GM18873 (cell line): ENCODE measurements at regions not wholly inside any gene's neighbourhood (a gene's known extent, or its start where the extent isn't known, plus 50 kb on each side); places are given as distances from the start of the nearest gene placed in this dataset.

Source experiments
- ATAC-seq: cut with Tn5 transposase; IDR thresholded peaks from one replicate; pipeline ENCODE4 v1.9.1; 2021; ENCODE audit warnings: mild to moderate bottlenecking, moderate library complexity, moderate number of reproducible peaks; ENCODE audit not compliant: unreplicated experiment, low FRiP score

GRCh38 chr18:78670778-78671391 lies 308.7 kb upstream of the SALL3 start:
- ATAC-seq = no peak

GRCh38 chr18:78671551-78671950 lies 308.1 kb upstream of the SALL3 start:
- no peak for ATAC-seq

GRCh38 chr18:78672862-78673446 lies 306.7 kb upstream of the SALL3 start:
- ATAC-seq = no peak

GRCh38 chr18:78673516-78674321 lies 305.9 kb upstream of the SALL3 start:
- ATAC-seq = no peak

GRCh38 chr18:78675231-78675630 lies 304.4 kb upstream of the SALL3 start:
- ATAC-seq = no peak

- ATAC-seq = no peak
Observed at GRCh38 chr18:78676622-78677482, 302.8 kb upstream of the SALL3 start.

GRCh38 chr18:78677483-78678317 lies 301.9 kb upstream of the SALL3 start:
- no peak for ATAC-seq

GRCh38 chr18:78678318-78678695 lies 301.3 kb upstream of the SALL3 start:
- ATAC-seq = no peak

GRCh38 chr18:78679031-78679430 lies 300.6 kb upstream of the SALL3 start:
- no peak for ATAC-seq

GRCh38 chr18:78679613-78680260 lies 299.9 kb upstream of the SALL3 start:
- no peak for ATAC-seq

- ATAC-seq = no peak
Observed at GRCh38 chr18:78681396-78681795, 298.2 kb upstream of the SALL3 start.

- no peak for ATAC-seq
Observed at GRCh38 chr18:78681934-78682333, 297.7 kb upstream of the SALL3 start.

GRCh38 chr18:78682716-78683115 lies 296.9 kb upstream of the SALL3 start:
- ATAC-seq = no peak

GRCh38 chr18:78683191-78684010 lies 296.2 kb upstream of the SALL3 start:
- ATAC-seq = no peak

GRCh38 chr18:78685250-78685979 lies 294.2 kb upstream of the SALL3 start:
- no peak for ATAC-seq

GRCh38 chr18:78685980-78686530 lies 293.6 kb upstream of the SALL3 start:
- no peak for ATAC-seq

GRCh38 chr18:78686976-78687685 lies 292.5 kb upstream of the SALL3 start:
- no peak for ATAC-seq
